ENCODE measurements at regions not wholly inside any gene's neighbourhood (a gene's known extent, or its start where the extent isn't known, plus 50 kb on each side); places are given as distances from the start of the nearest gene placed in this dataset.

GRCh38 chr14:85052646-85053045, 477.3 kb upstream of the FLRT2 start:
- TF ChIP-seq, protein P1, sequence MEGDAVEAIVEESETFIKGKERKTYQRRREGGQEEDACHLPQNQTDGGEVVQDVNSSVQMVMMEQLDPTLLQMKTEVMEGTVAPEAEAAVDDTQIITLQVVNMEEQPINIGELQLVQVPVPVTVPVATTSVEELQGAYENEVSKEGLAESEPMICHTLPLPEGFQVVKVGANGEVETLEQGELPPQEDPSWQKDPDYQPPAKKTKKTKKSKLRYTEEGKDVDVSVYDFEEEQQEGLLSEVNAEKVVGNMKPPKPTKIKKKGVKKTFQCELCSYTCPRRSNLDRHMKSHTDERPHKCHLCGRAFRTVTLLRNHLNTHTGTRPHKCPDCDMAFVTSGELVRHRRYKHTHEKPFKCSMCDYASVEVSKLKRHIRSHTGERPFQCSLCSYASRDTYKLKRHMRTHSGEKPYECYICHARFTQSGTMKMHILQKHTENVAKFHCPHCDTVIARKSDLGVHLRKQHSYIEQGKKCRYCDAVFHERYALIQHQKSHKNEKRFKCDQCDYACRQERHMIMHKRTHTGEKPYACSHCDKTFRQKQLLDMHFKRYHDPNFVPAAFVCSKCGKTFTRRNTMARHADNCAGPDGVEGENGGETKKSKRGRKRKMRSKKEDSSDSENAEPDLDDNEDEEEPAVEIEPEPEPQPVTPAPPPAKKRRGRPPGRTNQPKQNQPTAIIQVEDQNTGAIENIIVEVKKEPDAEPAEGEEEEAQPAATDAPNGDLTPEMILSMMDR (IDR thresholded peaks at IDR 0.05): no peak
- no peak for TF ChIP-seq POLR2A (IDR thresholded peaks at IDR 0.05)
- TF ChIP-seq POLR2AphosphoS5 (IDR thresholded peaks at IDR 0.05; ENCODE audit: insufficient read depth in 1 of 2, low read depth in 1 of 2): no peak

Measured in vagina (tissue), 2 donors.